RPMI7951 (cell line): ENCODE measurements at regions not wholly inside any gene's neighbourhood (a gene's known extent, or its start where the extent isn't known, plus 50 kb on each side); places are given as distances from the start of the nearest gene placed in this dataset.
A peak's percentile ranks its signal among the peaks of the same experiment; 100 is the strongest.

Experiments
- DNase-seq: peaks from one replicate; pipeline ENCODE4 v3.0.0-alpha.2; 2012; ENCODE audit warnings: low read depth

GRCh38 chr13:40410315-40410714, 256.1 kb downstream of the FOXO1 start:
- no peak for DNase-seq

DNA sequence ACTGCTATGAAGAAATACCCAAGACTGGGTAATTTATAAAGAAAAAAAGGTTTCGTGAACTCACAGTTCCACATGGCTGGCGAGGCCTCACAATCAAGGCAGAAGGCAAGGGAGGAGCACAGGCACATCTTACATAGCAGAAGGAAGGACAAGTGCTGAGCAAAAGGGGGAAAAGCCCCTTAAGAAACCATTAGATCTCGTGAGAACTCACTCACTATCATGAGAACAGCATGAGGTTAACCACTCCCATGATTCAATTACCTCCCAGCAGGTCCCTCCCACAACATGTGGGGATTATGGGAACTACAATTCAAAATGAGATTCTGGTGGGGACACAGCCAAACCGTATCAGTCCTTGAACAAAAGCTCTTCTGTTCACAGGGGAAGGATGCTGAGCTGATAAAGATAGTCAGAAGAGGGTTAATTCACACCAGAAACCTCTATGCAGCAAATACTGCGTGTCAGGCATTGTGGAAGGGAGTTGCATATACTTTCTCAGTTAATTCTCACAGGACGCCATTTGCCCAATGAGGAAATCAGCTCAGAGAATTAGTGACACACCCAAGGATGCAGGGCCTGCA, 246.2 kb downstream of the FOXO1 start:
- DNase-seq, result no peak

- no peak for DNase-seq
Measured at GRCh38 chr13:40422588-40423235, 243.7 kb downstream of the FOXO1 start.

- DNase-seq, result no peak
Measured at GRCh38 chr13:40428354-40428753, 238.1 kb downstream of the FOXO1 start.

- no peak for DNase-seq
Measured at GRCh38 chr13:40429706-40430545, 236.5 kb downstream of the FOXO1 start.

DNA sequence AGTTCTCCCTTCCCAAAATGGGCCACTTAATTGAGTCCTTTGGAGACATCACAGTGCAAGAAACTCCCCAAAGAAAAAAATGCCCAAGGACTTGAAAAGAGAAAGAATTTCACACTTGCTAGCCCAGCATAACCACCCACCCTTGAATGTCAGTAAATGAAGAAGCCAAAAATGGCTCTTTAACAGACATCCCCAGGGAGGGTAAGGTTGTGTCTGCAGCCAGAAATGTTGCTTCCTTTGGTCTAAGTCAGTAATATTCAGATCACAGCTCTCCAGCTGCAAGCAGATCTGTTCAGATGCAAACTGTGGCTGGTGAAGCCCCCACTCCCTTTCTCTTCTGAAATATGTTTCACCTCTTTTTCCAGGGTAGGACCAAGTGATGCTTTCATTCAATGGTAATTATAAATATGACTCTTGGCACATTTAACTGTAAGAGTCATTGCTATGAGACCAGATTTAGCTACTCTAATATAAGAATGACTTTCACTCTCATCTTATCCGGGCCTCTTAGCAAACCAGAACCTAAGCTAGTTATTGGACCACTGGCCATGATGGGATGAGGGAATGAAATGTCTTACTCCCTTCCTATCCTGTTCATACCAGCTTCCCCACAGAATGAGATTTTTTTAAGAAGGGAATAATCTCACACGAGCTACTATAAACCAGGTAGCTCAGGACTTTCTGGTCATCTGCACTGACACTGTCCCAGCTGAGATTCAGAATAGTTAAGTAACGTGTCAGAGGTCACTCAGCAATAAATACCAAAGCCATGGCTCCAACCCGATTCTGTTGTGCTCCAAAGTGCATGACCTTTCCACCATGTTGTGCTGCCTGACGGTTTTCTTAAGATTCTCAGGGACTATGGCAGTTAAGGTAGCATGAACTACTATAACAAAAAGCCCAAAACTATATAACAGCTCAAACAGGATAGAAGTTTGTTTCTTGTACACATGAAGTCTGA, 234.1 kb downstream of the FOXO1 start:
- no peak for DNase-seq

- no peak for DNase-seq
Measured at GRCh38 chr13:40433001-40433400, 233.4 kb downstream of the FOXO1 start.

GRCh38 chr13:40433577-40433976, 232.9 kb downstream of the FOXO1 start:
- DNase-seq, result peak; percentile 47

GRCh38 chr13:40434516-40435397, 231.7 kb downstream of the FOXO1 start:
- DNase-seq, result no peak

- no peak for DNase-seq
Measured at GRCh38 chr13:40438022-40438680, 228.3 kb downstream of the FOXO1 start.

GRCh38 chr13:40438999-40439797, 227.2 kb downstream of the FOXO1 start:
- DNase-seq, result peak; percentile 58

DNA sequence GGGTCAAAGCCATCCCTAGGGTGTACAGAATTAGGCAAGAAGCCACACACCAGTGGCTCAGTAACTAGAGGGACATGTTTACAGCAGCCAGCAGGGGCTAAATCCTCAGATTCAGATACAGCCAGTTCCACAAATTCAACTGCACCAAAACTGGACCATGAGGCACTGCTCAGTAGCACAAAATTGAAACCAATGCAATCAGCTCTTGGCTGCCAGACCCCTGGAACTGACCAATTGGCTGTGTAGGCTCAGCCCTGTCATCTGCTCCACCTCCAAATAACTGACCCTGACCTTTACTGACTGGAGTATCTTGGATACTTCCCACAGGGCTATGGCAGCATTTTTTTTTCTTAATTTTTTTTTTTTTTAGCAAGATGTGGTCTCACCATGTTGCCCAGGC, 226.5 kb downstream of the FOXO1 start:
- DNase-seq, result peak; percentile 4

DNA sequence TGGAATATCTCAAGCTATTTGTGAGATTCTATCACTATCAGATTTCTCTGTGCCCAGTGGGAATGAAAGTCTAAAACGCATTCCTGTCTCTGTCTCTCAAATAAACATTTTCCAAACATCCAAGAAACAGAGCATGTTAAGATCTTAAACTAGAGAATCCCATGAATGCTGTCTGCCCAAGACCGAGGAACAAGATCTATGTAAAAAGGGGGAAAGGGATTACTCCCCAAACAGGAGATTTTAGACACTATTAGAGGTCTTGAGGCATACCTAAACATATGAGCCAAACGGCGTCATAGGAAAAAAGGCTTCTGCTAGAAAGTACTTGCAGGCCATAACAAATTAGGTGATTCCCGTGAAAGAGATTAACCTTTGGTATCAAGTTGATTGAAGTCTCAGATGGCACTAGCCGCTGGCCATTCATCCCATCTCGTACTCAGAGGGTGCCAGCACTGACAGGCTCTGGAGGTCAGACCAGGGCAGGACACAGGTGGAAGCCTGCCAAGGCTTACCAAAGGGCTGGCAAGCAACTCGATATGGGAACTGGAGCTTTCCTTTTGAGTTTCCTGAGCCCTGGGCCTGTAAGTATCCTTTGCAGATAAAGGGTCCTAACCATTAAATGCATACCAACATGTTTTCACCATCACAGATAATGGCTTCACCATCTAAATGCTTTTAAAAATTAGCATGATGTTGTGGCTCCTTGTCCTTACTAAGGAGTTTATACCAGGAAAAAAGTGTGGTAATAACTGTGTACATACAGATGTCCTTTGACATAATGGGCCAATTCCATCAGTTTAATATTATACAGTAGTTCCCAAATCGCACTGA, 225.2 kb downstream of the FOXO1 start:
- DNase-seq, result peak; percentile 75

- DNase-seq, result no peak
Measured at GRCh38 chr13:40442231-40442630, 224.2 kb downstream of the FOXO1 start.

DNA sequence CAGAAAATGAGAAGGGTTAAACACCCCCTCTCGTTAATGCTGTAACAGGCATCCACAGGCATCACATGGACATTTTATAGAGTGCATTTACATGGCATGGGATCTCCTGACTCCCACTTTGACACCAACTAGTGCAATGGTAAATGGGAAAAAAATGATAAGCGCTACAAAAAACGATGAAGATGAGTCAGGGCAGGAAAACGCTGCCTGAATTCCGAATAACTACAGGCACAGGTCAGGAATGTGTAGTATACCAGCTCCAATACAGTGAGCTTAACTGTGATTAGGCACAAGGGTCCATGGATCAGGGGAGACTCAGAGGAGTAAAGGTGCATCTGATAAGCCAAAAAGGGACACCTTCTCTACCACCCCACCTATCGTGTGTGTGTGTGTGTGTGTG, 223.6 kb downstream of the FOXO1 start:
- DNase-seq, result no peak

GRCh38 chr13:40444241-40444640, 222.2 kb downstream of the FOXO1 start:
- no peak for DNase-seq

DNA sequence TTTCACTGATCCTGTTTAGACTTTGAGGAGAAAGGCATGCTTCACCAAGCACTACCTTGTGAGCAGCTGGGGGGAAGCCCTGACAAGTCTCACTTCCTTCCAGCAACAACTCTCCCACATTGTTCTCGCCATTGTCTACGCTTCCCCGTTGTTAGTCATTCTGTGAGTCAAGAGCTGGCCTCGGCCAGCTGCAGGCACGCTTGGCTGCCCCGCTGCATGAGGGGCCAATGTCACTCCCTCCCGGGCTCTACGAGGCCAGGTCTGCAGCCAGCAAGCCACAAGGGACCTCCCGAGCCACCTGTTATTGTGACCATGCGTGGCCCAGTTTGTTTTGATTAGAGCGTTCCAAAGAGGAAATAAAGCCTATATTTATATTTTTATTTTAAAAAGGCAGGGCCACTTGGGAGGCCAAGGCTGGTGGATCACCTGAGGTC, 220.9 kb downstream of the FOXO1 start:
- DNase-seq, result peak; percentile 83

DNA sequence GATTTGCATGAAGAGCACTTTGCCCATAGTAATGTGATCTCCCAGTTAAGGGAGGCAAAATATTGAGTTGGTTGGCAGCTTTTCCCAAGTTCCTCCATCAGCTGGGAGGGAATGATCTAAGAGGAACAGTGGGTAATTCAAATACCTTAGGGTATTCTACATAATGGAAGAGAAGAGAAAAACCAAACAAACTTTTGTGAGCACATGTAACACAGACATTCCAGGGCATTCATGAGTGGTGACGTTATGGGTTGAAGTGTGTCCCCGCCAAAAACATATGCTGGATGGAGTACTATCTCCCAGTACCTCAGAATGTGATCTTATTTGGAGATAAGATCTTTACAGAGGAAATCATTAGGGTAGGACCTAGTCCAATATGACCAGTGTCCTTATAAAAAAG, 220.1 kb downstream of the FOXO1 start:
- DNase-seq, result peak; percentile 63
